22Rv1 (cell line): ENCODE measurements at regions not wholly inside any gene's neighbourhood (a gene's known extent, or its start where the extent isn't known, plus 50 kb on each side); places are given as distances from the start of the nearest gene placed in this dataset.

Experiments used
- ZFX ChIP-seq: fragments of 450-650 bp; IDR thresholded peaks from 2 replicates; pipeline ENCODE4 v1.6.1; 2017; ENCODE audit warnings: antibody characterized with exemption, borderline replicate concordance
- TF ChIP-seq, protein P1 (sequence below): fragments of 450-650 bp; IDR thresholded peaks from 2 replicates; pipeline ENCODE4 v1.5.1; 2017; ENCODE audit warnings: mild to moderate bottlenecking

DNA sequence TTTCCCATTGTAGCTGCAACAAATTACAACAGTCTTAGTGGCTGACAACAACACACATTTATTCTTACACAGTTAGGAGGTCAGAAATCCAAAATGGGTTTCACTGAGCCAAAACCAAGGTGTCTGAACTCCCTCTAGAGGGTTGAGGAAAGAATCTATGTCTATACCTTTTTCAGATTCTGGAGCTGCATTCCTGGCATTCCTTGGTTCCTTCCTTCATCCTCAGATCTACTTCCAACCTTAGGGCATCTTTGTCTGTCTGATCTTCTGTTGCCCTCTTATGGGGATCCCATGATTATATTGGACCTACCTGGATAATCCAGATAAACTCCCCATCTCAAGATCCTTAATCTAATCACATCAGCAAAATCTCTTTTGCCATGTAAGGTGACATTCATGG lies 540.9 kb upstream of the MAP3K7 start:
- TF ChIP-seq, protein P1, sequence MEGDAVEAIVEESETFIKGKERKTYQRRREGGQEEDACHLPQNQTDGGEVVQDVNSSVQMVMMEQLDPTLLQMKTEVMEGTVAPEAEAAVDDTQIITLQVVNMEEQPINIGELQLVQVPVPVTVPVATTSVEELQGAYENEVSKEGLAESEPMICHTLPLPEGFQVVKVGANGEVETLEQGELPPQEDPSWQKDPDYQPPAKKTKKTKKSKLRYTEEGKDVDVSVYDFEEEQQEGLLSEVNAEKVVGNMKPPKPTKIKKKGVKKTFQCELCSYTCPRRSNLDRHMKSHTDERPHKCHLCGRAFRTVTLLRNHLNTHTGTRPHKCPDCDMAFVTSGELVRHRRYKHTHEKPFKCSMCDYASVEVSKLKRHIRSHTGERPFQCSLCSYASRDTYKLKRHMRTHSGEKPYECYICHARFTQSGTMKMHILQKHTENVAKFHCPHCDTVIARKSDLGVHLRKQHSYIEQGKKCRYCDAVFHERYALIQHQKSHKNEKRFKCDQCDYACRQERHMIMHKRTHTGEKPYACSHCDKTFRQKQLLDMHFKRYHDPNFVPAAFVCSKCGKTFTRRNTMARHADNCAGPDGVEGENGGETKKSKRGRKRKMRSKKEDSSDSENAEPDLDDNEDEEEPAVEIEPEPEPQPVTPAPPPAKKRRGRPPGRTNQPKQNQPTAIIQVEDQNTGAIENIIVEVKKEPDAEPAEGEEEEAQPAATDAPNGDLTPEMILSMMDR, result no peak
- TF ChIP-seq ZFX, result no peak
